ENCODE measurements at regions not wholly inside any gene's neighbourhood (a gene's known extent, or its start where the extent isn't known, plus 50 kb on each side); places are given as distances from the start of the nearest gene placed in this dataset.
A peak's percentile ranks its signal among the peaks of the same experiment; 100 is the strongest.

DNA sequence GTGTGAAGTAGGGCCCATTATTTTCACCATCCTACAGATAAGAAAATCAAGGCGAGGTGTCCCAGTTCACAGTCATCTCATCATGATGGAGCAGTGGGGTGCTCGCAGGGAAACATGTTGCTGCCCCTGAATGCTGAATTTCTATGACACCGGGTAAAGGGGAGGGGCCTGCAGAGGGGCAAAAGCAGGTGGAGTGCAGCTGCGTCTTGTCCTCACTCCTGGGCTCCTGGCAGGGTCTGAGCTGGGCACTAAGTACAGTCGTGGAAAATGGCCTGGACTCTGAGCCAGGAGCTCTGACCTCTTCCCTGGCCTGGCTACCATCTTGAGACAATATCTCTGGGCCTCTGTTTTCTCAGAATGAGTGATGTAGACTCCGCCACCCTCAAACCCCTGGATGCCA is 253.1 kb upstream of the PITRM1 start:
- H3K9me3 Mint-ChIP-seq (ENCODE audit: low read depth): peaks cover 7% of the 10 kb centered on the region
- CTCF ChIA-PET: interaction anchor here (0.6 to 0.7 kb wide), 2 partner anchors 16 to 106 kb away, joined by 3 read pairs; no protein-coding TSS in a partner anchor
- intact Hi-C loops (cut with DNase I, micrococcal nuclease): no loop called here

DNA sequence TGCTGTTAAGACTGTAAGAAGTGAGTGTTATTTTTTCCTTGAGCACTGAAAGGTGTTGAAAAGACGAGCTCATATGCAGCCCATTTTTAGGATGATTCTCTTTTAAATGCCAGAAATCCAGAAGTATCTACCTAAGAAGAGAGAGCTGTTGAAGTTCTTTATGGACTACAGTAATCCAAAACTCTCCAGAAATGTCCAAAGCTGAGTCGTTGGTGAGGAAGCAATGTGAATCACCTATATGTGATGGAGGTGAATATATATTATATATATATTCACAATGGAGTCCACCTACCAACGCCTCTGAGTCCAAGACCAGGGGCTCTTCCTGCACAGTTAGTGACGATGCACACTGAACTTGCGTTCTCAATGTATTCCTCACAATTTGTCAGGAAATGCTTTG is 252.7 kb upstream of the PITRM1 start:
- H3K4me3 Mint-ChIP-seq: no peak overlapping the region
- ATAC-seq: no peak

More for the DNA sequence above, 253.1 kb upstream of the PITRM1 start:
- Mint-ChIP-seq H3K27ac (no peak overlapping the region), H3K27me3 (peaks cover 3% of the 10 kb centered on the region), H3K36me3 (ENCODE audit: low read depth) (peaks cover 5% of the 10 kb centered on the region), H3K4me3 (no peak overlapping the region), H3K4me1 (peaks cover 22% of the 10 kb centered on the region)
- POLR2A ChIA-PET: no interaction called here
- no peak for ATAC-seq
- no peak for DNase-seq

DNA sequence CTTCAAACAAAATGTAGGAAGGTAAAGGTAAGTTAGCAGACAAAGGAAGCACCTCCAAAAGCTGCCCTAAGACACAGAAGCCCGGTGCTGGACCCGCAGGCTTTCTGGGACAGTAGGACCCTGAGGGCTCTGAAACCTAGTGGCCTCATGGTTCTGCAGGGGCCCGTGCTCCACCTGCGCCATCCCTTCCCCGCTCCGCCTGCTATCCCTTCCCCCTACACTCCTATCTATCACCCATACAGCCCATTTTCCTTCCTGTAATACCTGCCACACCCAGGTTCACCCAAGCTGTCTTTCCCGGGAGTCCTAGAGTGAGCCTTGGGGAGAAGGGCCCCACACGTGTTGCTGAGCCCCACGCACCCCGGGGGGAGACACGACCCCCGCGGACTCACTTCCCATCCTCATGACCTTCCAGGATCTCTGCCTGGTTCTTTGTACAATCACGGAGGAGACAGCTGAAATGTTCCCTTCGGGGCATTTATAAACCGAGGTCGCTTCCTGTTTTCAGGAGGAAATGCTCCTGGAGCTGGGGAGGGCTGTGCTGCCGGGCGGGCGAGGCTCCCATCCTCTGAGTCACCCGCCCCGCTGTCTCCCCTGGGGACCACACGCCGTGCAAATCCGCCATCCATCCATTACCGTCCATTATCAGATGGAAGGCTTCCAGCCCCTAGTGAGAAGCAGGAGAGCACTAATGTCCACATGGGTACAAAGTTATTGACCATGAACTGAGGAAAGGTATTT is 251.7 kb upstream of the PITRM1 start:
- H3K9me3 Mint-ChIP-seq (ENCODE audit: low read depth): no peaks in the 10 kb centered on the region
- ATAC-seq (no peak), DNase-seq (no peak)
- no peak overlapping the region for H3K4me3 Mint-ChIP-seq
- intact Hi-C loops (cut with DNase I, micrococcal nuclease): no loop called here
- H3K27ac Mint-ChIP-seq: no peak overlapping the region
- no peaks in the 10 kb centered on the region for H3K36me3 Mint-ChIP-seq (ENCODE audit: low read depth)
- H3K4me1 Mint-ChIP-seq: peaks cover 35% of the 10 kb centered on the region
- CTCF ChIA-PET: no interaction called here
- H3K27me3 Mint-ChIP-seq: peaks cover 7% of the 10 kb centered on the region
- POLR2A ChIA-PET: no interaction called here

More for the DNA sequence above, 252.7 kb upstream of the PITRM1 start:
- CTCF ChIA-PET: interaction anchor here (0.6 kb wide), 1 partner anchor 15 kb away, joined by 3 read pairs; no protein-coding TSS in a partner anchor
- DNase-seq: no peak
- Mint-ChIP-seq H3K36me3 (ENCODE audit: low read depth) (peaks cover 4% of the 10 kb centered on the region), H3K27me3 (peaks cover 7% of the 10 kb centered on the region), H3K27ac (no peak overlapping the region), H3K4me1 (peaks cover 27% of the 10 kb centered on the region), H3K9me3 (ENCODE audit: low read depth) (peaks cover 4% of the 10 kb centered on the region)
- intact Hi-C loops (cut with DNase I, micrococcal nuclease): no loop called here
- POLR2A ChIA-PET: no interaction called here

DNA sequence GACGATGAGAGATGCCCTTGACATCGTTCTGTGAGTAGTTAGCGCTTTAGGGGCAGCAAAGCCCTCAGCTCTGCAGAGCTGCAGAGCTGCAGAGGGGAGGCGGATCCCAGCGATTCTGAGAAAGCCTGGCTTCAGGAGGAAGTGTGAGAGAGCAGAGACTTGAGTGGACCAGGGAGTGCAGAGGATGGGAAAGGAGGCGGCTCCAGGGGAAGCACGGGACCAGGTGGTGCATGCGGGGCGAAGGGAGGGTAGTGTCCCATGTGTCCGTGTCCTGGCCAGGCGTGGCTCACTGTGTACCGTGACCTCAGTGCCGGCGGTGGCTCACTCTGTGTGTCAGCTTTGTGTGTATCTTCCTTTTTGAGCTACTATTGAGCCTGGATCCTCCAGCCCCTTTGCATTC is 250.8 kb upstream of the PITRM1 start:
- Mint-ChIP-seq H3K9me3 (ENCODE audit: low read depth) (no peaks in the 10 kb centered on the region), H3K36me3 (ENCODE audit: low read depth) (no peaks in the 10 kb centered on the region), H3K4me3 (no peak overlapping the region), H3K27me3 (peaks cover 7% of the 10 kb centered on the region), H3K4me1 (peaks cover 35% of the 10 kb centered on the region), H3K27ac (no peak overlapping the region)
- ChIA-PET POLR2A (no interaction called here), CTCF (no interaction called here)
- no peak for ATAC-seq
- intact Hi-C loops (cut with DNase I, micrococcal nuclease): no loop called here
- no peak for DNase-seq

DNA sequence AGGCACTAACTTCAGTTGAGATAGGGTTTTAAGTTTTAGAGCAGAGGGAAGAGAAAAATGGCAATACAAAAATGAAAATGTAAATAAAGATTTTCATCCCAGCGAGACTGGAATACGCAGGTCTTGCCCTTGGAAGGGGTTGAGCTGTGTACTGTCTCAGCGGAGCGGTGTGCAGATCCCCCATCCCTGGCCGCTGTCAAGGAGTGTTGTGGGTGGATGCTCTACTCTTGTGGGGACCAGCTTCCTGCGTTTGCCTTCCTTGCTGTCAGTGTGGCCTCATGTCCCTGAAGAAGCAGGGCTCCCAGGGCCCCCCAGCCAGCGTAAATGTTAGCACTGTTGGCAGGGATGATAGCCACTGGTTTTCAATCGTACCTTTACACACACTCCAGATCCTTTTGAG is 249.7 kb upstream of the PITRM1 start:
- POLR2A ChIA-PET: no interaction called here
- Mint-ChIP-seq H3K36me3 (ENCODE audit: low read depth) (no peaks in the 10 kb centered on the region), H3K9me3 (ENCODE audit: low read depth) (no peaks in the 10 kb centered on the region), H3K4me3 (no peak overlapping the region), H3K27me3 (peaks cover 7% of the 10 kb centered on the region), H3K4me1 (peaks cover 35% of the 10 kb centered on the region), H3K27ac (no peak overlapping the region)
- ATAC-seq: no peak
- intact Hi-C loops (cut with DNase I, micrococcal nuclease): no loop called here
- CTCF ChIA-PET: no interaction called here
- DNase-seq: no peak

DNA sequence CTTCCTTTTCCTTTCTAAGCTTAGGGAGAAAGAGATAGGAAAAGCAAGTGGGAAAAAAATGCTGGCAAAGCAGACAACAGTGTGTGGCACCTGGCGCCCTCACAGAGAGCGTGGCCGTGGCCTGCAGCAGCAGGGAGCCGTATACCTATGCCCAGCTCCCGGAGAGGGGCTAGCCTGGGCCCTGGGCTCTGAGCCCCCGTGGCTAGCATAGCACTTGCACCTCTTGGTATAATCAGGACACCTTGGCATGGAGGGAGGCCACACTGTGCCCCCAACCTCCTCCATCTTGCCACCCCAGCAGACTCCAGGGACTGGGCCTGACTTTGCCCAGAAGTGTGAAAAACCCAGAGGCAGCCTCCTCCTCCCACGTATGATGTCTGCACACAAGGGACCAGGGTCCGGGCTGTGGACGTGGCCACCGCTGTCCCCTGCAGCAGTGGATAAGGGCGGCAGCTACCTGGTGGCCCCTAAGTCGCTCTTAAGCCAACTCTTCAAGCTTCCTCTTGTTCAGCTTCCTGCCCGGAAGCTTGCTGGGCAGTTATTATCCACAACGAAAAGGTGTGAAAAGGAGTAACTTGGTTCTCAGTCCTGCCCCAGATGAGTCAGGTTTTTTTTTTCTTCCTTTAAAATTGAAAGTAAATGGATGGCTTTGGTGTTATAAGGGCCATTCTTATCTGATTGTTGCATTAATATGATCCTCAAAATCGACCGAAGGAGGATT is 249.1 kb upstream of the PITRM1 start:
- H3K4me3 Mint-ChIP-seq: no peak overlapping the region
- ChIA-PET POLR2A (interaction anchor here (0.6 to 0.7 kb wide), 2 partner anchors 126 to 169 kb away, joined by 4 to 9 read pairs; no protein-coding TSS in a partner anchor), CTCF (interaction anchor here (0.5 to 1.0 kb wide), 2 partner anchors 26 to 183 kb away, joined by 3 to 5 read pairs; no protein-coding TSS in a partner anchor)
- peaks cover 7% of the 10 kb centered on the region for H3K27me3 Mint-ChIP-seq
- H3K36me3 Mint-ChIP-seq (ENCODE audit: low read depth): no peaks in the 10 kb centered on the region
- intact Hi-C loops (cut with DNase I, micrococcal nuclease): no loop called here
- DNase-seq (peak; percentile 27), ATAC-seq (peak; percentile 48)
- no peaks in the 10 kb centered on the region for H3K9me3 Mint-ChIP-seq (ENCODE audit: low read depth)
- no peak overlapping the region for H3K27ac Mint-ChIP-seq
- peaks cover 35% of the 10 kb centered on the region for H3K4me1 Mint-ChIP-seq

DNA sequence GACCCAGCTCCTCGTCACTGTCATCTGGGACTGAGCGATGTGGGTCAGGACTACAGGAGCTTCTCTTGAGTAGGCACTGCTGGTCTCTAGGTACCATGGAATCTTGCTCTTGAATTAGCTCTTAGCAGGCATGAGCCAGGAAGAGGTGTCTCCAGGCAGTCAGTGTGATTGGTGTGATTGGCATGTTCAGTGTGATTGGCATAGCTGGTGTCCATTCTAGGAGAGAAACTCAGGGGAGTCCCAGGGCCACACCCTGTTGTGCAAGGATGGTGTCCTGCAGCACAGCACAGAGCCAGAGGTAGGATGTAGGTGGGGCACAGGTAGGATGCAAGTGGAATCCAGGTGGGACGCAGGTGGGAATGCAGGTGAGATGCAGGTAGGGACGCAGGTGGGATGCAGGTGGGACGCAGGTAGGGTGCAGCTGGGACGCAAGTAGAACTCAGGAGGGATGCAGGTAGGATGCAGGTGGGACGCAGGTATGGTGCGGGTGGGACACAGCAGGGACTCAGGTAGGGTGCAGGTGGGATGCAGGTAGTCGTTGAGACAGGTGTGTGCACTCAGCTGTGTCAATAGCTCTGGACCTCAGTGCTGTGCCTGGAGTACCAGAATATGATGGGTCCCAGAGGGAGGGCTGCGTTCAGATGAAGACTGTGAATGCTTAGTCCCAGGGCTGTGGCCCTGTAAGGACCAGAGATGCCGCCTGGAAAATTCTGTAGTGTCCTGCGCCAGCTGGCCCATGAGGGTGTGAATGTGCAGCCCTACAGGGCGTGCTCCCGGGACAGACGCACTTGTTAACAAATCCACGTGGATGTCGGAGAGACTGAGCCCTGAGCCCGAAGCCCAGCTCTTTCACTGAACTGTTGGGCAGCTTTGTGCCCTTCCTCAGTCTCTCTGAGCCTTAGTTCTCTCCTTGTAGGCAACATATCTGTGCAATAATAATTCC is 248.2 kb upstream of the PITRM1 start:
- Mint-ChIP-seq H3K4me3 (no peak overlapping the region), H3K27me3 (peaks cover 7% of the 10 kb centered on the region), H3K4me1 (peaks cover 30% of the 10 kb centered on the region), H3K27ac (peak overlapping the region; percentile 9), H3K36me3 (ENCODE audit: low read depth) (no peaks in the 10 kb centered on the region), H3K9me3 (ENCODE audit: low read depth) (no peaks in the 10 kb centered on the region)
- intact Hi-C loops (cut with DNase I, micrococcal nuclease): no loop called here
- ATAC-seq (peak; percentile 15), DNase-seq (no peak)
- ChIA-PET CTCF (interaction anchor here (0.5 to 1.0 kb wide), 3 partner anchors 27 to 736 kb away, joined by 3 to 5 read pairs (median 3); no protein-coding TSS in a partner anchor), POLR2A (no interaction called here)

DNA sequence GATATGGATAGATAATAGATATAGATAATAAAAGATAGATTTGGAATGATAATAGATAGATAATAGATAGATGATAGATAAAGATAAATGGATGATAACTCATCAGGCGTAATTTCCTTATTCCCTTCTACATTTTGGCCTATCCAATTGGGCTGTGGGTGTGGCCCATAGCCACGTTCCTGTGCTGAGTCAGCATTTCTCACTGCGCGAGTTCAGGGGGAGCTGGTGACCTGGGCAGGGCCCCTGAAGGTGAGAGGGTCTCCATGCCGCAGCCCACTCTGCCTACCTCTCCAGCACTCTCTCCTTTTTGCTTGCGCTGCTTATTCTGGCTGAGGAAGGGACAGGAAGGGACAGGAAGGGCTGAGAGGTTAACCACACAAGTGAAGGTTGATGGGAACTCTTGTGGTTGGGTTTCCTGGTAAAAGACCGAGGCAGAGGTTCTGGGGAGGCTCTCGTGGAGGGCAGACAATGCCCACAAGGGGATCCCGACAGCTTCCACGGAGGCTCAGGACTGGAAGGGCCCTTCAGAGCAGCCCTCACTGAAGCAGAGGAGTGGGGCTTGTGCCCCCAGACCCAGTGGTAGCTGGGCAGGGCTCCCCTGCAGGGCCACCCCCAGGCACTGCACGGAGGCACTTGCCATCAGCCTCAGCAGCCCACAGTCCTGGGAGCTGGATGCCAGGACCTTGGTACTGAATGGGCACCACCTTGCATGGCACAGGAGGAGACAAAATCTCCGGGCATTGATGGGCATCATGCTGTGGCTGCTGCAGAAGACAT is 247.3 kb upstream of the PITRM1 start:
- ChIA-PET POLR2A (no interaction called here), CTCF (interaction anchor here (0.7 kb wide), 1 partner anchor 736 kb away, joined by 3 read pairs; no protein-coding TSS in a partner anchor)
- peaks cover 7% of the 10 kb centered on the region for H3K27me3 Mint-ChIP-seq
- H3K36me3 Mint-ChIP-seq (ENCODE audit: low read depth): no peaks in the 10 kb centered on the region
- no peaks in the 10 kb centered on the region for H3K9me3 Mint-ChIP-seq (ENCODE audit: low read depth)
- ATAC-seq (peak; percentile 48), DNase-seq (peak; percentile 29)
- intact Hi-C loops (cut with DNase I, micrococcal nuclease): no loop called here
- H3K27ac Mint-ChIP-seq: no peak overlapping the region
- peaks cover 26% of the 10 kb centered on the region for H3K4me1 Mint-ChIP-seq
- H3K4me3 Mint-ChIP-seq: no peak overlapping the region

DNA sequence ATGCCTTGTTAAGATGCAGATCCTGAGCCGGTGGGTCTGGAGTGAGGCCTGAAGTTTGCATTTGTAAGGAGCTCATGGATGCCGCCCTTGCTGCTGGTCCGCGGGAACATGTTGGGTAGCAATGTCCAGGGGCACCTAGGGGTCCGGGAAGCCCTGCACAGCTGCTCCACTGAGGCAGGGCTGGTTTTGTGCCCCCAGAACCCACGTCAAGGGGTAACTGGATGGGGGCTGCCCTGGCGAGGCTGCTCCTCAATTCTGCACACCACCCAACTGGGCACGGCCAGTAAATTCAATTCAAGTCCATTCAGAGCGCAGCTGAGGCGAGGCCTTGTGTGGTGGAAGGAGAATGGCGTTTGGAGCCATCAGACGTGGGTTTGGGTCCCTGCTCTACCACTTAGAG is 246.3 kb upstream of the PITRM1 start:
- peaks cover 26% of the 10 kb centered on the region for H3K4me1 Mint-ChIP-seq
- no peak overlapping the region for H3K27ac Mint-ChIP-seq
- H3K36me3 Mint-ChIP-seq (ENCODE audit: low read depth): no peaks in the 10 kb centered on the region
- no peaks in the 10 kb centered on the region for H3K9me3 Mint-ChIP-seq (ENCODE audit: low read depth)
- no peak overlapping the region for H3K4me3 Mint-ChIP-seq
- H3K27me3 Mint-ChIP-seq: peaks cover 7% of the 10 kb centered on the region
- ATAC-seq (no peak), DNase-seq (no peak)
- POLR2A ChIA-PET: no interaction called here
- CTCF ChIA-PET: no interaction called here
- intact Hi-C loops (cut with DNase I, micrococcal nuclease): no loop called here

DNA sequence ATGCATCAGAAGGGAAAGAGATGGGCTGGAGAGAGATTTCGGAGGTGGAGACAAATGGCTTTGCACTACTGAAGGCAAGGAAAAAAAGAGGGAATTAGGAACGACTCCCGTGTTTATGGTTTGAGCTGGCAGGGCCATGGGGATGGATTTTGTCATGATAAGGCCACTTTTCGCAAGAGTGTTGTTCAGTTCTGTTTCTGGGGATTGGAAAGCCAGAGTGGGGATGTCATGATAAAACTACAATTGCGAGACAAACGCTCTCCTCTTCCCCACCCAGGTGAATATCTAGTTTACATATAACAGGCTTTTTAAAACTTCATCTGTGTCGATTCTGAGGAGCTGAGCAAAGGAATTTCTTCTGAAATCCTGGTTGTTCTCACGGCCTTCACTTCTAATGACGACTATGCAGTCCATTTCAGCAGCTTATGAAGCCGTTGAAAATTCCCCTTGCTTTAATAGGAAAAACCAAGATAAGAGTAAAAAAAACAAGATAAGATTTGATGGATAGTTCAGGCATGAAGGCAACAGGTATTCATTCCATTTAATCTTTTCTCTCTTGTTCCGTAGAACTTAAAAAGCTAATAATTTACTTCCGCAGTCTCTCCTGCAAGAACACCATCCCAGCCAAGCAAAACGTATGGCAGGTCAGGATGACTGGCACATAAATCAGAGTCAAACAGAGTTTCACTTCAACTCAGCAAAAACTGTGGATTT is 245.6 kb upstream of the PITRM1 start:
- Mint-ChIP-seq H3K4me1 (peaks cover 26% of the 10 kb centered on the region), H3K4me3 (no peak overlapping the region), H3K27me3 (peaks cover 7% of the 10 kb centered on the region), H3K36me3 (ENCODE audit: low read depth) (no peaks in the 10 kb centered on the region), H3K9me3 (ENCODE audit: low read depth) (no peaks in the 10 kb centered on the region), H3K27ac (no peak overlapping the region)
- ChIA-PET POLR2A (no interaction called here), CTCF (no interaction called here)
- DNase-seq: no peak
- no peak for ATAC-seq
- intact Hi-C loops (cut with DNase I, micrococcal nuclease): no loop called here

Measured in activated CD4-positive, alpha-beta T cell treated with anti-CD3 and anti-CD28 coated beads for 36 hours (primary cell).